HG03159 (cell line): ENCODE measurements at regions not wholly inside any gene's neighbourhood (a gene's known extent, or its start where the extent isn't known, plus 50 kb on each side); places are given as distances from the start of the nearest gene placed in this dataset.
A peak's percentile ranks its signal among the peaks of the same experiment; 100 is the strongest.

Experiments
- ATAC-seq: cut with Tn5 transposase; IDR thresholded peaks from one replicate; pipeline ENCODE4 v1.9.1; 2021; ENCODE audit warnings: mild to moderate bottlenecking, moderate library complexity; ENCODE audit not compliant: unreplicated experiment

DNA sequence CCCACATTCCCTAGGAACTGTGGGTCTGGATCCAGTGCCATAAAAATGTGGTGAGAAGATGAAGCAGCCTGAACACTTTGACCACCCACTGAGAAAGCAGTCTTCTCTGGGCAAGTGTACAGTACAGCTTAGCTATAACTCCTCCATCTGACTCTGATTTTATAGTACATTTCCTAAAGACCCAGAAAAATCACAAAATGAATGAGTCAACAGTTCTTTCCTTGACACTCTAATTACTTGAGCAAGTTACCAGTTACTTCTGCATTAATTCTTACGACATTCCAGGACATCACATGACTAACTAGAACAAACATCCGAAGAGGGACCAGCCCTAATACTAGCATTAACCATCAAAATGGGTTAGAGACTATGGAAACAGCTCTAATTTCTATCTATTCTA lies 148.1 kb upstream of the PEX5L start:
- no peak for ATAC-seq

DNA sequence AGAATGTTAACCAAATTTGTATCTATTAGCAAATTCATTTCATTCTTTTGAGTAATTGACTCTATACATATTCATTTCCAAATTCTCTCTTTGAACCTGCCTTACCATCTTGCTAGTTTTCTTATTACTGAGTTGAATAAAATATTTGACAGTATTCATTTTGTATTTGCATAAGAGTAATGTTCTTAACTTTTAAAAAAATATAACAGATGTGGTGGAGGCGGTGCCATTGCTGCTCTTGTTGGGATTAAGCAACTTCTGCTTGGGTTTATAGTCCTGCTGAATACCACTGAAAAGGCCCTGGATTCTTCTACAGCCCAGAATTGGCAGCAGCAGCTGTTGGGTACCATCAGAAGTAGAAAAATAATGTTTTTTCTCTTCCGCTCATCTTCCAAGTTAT lies 148.9 kb upstream of the PEX5L start:
- no peak for ATAC-seq

DNA sequence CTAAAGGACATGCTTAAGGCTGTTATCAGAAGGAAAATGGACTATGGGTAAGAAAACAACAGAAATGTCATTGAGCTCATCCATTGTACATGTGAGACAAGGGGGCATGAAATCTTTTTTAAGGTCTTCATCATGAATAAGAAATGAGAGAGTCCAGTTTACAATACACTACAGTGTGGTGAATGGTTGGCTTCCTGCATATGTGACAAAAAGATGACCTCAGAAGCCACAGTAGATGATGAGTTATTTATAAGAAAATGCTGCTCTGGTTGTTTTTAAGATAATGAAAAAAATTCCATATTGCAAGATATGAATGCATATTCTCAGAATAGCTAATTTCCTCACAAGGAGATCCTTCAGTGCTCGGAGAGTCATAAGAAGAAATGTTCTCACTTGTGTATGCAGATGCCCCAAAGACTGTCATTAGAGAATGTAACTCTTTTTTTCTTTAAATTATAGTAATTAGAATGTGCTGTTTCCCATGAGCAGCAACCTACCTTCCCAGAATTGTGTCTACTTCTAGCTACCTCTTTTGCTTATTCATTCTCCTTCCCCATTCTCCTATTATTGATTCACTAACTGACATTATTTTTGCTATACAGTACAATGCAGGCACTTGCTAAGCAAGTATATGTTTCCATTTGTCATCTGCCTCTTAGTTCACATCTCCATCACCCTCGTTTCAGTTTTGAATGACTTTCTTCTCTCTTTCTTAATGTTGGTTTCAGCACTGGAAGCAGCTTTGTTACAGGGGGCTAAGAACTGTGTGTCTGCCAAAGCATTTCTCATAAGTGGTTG lies 152.0 kb upstream of the PEX5L start:
- ATAC-seq = peak; percentile 74

DNA sequence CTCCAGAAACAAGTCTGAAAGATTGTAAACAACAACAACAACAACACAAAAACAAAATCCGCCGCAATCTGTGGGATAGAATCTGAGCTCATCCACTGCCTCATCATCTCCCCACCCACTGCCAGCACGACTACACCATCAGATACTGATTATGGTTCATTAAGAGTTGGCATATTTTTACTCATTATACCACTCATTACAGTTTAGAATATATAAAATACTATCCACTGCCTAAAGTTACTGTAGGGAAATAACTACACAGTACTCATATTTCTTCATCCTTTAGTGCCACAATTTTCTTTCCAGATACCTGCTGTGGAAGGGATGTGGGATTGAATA lies 152.5 kb upstream of the PEX5L start:
- peak; percentile 23 for ATAC-seq

DNA sequence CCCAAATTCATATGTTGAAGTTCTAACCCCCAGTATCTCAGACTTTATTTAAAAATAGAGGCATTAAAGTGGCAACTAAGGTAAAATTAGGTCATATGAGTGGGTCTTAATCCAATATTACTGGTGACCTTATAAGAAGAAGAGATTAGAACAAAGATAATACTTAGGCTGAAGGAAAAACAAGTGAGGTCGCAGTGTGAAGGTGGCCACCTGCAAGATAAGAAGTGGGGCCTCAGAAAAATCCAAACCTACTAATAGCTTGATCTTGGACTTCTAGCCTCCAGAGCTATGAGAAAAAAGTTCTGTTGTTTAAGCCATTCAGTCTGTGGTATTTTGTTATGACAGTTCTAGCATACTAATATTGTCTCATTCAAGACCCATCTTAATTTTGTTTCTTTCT lies 159.9 kb upstream of the PEX5L start:
- ATAC-seq = no peak

DNA sequence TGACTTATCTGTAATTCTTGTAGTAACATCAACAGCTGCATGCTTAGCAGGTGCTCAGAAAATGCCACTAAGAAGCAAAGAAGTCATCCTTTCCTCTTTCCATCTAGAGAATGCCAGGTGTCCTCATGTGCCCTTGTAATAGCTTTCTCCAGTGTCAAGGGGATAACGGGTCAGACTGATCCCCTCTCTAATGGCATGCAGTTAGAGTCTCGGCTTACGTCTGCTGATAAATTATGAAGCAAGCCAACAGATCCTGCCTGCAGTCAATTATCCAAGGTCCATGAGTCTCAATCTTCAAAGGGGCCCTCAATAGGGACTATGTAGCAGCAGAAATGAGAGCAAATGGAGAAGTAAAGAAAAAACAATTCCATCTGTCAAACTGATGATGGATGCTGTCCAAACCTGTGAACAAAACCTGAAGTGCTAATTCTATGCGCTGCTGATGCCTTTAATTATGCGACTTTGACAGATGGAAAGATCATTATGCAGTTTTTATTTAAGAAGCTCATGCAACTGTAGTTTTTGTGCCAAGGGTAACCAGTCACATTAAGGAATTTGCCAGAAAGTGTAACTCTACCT lies 162.8 kb upstream of the PEX5L start:
- ATAC-seq = no peak

DNA sequence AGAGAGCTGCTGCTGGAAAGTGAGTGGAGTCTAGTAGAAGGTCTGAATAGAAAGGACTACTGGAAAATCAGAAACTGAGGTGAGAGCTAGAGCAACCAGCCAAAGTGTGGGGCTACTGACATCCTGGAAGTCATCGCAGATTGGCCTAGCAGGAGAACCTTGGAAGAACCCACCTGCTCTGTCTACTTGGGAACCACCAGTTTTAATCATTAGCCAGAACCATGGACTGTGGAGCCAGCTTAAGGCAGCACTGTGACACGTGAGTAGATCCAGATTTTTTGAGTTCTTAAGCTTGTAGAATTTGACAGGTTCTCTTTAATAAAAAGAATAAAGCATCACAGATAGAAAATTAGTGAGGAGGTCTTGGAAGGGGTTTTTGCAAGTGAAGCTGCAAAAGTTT lies 179.1 kb upstream of the PEX5L start:
- ATAC-seq = no peak

DNA sequence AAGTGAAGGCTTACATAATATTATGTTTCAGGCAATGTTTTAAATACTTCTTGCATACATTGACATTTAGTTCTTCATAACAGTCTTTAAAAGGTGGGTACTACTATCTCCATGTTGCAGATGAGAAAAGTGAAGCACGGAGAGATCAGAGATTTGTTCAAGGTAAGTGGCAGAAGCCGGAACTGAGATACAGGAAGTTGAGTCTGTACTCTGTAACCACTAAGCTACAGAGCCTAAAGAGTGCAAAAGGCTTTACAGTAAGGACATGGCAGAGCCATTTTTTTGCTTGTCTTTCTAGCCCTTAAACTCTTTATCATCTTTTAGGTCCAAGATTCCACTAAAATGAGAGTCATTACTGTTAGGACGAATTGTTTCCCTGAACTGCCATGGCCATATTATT lies 186.5 kb upstream of the PEX5L start:
- no peak for ATAC-seq

DNA sequence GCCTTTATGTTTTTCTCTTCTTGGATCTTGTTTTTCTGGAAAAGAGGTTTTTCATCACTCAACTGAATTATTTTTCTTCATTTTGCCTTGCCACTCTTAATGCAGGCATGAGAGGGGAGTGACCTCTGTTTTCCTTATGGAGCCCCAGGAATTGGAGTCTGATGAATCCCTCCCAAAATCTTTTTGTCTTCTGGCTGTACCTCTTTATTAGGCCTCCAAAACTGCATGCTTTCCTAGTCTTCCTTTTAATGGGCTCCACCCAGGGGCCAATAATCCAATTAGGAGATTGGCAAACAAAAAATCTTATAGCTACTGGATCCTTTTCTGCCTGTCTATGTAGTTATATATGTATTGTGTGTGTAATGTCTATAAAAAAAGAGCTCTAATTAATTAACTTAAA lies 192.4 kb upstream of the PEX5L start:
- ATAC-seq = no peak

DNA sequence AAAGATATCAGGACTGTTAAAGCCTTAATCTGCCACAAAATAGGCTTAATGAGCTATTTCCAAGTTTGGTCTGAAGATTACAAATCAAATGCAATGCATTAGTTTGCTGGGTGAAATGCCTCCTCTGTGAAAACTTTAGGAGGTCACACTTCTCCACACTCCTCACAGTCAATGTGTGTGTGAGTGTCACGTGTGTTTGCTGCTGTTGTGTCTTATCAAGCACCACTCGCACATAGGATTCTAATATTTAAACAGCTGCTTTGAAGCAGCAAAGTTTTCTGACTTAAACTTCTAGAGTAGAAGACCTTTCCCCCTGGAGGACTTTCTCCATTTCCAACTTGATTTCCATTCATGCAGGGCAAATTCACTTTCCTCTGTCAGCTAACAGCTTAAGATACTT lies 203.2 kb upstream of the PEX5L start:
- ATAC-seq = no peak

DNA sequence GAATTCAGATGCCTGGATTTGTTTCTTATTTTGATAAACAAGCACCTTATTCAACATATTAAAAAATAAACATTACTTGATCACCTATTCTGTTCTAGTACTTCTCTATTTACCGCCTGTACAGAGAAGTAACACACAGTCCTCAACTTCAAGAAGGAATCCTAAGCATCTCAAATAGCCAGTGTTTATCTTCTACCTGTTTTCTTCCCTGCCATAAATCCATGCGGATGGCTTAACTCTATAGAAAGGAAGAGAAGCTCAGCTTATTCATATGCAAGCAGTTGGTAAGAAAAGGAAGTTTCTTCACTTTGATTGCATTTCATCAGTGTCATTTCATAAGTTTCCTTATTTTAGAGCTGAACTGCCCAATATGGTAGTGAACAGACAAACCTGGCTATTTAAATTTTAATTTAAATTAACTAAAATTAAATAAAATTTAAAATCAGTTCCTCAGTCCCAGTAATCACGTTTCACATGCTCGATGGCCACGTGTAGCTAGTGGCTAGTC lies 210.0 kb upstream of the PEX5L start:
- ATAC-seq = no peak

DNA sequence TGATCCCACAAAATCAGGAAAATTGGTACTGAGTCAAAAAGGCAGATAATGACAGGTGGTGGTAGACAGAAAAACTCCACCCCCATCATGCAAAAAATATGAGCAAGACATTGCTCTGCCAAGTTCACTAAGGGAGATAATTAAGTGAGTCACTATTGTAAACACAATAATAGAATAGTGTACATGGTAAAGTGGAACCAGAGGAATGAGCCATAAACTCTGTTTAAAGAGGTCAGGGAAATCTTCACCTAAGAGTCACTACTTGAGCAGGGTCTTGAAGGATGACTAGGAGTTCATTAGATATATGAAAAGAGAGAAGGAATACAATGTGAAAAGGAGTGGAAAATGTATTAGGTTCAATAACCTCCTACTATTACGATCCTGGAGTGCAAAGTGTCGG lies 213.4 kb upstream of the PEX5L start:
- ATAC-seq = no peak

DNA sequence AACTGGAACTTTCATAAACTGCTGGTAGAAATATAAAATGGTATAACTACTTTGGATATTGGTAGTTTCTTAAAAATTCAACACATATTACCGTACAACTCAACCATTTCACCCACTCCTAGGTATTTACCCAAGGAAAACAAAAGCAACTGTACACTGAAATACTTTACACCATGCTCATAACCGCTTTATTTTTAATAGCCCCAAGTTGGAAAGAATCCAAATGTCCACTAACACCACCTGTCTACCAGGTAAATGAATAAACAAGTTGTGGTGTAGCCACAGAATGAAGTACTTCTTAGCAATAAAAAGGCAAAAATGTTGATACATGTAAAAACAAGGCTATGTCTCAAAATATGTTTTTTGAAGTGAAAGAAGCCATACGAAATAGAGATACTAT lies 215.9 kb upstream of the PEX5L start:
- ATAC-seq = no peak

DNA sequence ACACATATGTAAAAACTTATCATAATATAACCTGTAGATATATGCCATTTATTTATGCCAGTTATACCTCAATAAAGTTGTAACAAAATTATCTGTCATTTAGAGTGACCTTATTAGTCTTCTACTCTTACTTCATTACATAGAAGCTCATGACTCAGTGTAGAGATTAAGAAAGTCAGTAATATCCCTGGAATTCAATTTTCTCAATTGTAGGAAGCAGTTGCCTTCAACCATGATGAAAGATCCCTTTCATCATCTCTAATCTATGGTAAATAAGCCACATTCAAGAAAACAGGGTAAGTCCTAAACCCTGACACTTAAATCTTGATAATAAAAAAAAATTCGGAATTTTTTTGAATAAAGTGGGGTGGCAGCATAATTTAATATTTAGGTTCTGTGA lies 216.5 kb upstream of the PEX5L start:
- ATAC-seq = no peak

DNA sequence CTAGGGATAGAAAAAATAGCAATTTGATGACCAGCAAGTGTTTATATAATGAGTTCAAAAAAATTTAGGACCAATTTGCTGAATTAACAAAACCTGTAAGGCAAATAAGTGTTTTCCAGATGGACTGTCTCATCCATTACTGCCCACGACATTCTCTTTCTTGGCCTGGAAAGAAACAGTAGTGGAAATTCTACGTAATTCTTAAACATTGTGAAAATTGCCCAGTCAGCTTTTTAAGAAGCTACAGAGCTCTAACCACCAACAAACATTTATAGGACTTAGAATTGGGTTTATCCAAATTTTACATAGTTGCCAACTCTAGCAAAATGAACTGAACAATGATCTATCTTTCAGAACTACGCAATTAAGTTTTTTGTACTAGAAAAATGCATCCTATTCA lies 227.7 kb upstream of the PEX5L start:
- no peak for ATAC-seq

DNA sequence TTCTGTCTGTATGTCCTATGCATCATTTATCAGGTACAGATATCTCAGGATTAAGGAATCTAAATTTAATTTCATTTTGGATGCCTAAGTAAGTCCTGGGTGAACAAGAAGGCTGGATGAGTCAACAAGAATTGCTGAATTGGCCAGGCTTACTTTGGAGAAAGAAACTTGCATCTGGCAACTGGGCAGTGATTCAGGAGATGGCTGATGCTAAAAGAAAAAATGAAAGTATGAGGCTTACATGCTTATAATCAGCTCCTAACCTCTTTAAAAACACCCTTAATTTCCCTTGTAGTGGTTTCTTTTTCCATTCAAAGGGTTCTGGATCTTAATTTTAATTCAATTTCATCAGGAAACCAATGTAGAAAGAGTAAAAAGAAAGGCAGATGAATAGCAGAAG lies 228.8 kb upstream of the PEX5L start:
- ATAC-seq = no peak

DNA sequence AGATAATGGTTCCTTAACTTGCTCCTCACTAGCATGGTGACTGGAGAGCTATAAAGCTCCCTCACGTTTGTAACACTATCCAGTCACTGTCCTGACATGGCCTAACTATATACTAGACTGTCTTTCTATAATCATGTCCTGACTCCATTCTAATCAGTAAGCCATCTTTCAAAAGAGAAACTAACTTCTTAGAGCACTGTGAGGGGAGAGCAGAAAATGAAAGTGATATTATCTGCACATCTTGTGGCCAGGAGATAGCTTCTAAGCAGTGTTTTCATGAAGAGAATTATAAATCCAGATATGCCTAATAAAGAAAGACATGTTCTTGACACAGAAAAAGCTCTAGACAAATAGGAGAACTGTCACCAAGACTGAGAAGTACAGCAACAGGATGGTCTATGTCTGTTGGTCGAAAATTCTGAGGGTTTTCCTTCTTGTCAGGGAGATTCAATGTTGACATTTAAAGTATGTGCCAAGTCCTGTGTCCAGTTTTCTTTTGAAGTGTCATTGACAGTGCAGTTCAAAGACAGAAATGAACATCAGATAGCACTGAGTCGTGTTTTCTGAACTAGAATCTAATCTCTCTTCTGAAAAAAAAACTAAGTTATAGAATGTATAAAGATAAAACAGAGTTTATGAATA lies 230.6 kb upstream of the PEX5L start:
- peak; percentile 99 for ATAC-seq

DNA sequence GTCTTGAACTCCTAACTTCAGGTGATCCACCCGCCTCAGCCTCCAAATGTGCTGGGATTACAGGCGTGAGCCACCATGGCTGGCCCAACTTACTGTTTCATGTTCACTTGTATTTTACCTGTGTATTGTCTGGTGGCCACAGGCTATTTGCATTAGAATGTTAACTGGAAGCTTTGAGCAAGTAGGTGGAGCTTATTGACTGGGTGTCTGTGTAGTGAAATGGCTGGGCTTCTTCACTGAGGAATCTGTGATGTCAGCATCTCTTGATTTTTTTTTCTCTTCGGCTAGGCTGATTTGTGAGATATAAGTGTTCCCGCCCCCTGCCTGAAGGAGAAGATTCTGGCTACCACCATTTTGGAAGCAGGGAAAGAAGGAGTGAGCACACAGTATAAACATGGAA lies 237.8 kb upstream of the PEX5L start:
- ATAC-seq = no peak

DNA sequence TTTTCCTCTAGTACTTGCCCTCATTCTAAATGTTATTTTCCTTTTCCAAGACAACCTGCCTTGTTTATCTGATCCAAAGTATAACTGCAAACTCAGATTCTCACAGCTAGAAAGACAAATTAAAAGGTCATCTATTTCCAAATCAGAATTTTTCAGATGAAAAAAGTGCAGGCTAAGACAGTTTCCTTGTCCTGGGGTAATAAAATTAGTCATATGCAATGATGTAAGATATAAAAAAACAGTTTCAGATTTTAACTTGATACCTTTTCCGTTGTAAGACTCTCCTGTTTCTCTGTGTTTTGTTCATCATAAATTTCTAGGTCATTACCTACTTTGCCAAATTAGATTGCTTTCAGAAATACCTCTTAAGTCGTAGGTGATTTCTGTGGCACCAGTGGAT lies 238.4 kb upstream of the PEX5L start:
- no peak for ATAC-seq

DNA sequence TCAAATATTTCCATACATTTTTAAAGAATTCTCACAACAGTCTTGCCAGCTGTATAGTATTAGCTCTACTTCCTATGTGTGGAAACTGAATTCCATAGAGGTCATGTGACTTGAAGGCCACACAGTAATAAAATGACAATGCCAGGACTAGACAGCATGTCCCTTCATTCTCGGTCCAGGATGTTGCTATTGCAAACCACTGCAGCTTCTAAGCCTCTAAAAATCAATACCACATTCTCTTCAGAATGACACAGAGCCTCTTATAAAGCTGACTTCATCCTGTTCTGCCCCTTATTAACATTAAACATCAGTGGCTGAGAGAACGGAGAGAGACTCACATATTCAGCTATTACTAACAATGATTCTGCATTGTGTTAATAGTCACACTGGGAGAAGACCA lies 240.3 kb upstream of the PEX5L start:
- ATAC-seq = no peak

DNA sequence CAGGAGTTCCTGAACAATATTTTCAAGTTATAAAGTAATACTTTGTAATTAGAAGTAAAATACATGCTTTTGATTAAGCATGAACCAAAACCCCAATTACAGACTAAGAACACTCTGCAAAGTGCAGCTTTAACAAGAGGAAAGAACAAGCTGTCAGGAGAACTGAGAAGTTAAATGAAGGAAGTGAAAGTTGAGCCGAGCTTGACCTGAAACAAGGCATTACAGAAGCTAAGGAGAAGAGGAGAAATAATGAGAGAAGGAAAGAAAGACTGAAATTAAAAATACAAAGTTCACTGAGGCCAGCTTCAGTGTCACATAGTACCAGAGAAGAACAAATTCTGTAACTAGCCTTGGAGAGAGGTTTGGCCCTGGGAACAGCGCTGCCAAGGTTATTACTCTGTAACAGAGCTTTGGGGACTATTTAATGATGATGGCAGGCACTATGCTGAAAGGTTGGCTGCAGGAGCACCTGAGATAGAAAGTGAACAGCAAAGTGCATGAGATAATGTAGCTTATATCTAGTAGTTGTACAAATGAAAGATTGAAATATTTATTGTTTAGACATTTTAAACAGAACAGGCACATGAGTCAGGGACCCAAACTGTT lies 241.9 kb upstream of the PEX5L start:
- peak; percentile 96 for ATAC-seq

DNA sequence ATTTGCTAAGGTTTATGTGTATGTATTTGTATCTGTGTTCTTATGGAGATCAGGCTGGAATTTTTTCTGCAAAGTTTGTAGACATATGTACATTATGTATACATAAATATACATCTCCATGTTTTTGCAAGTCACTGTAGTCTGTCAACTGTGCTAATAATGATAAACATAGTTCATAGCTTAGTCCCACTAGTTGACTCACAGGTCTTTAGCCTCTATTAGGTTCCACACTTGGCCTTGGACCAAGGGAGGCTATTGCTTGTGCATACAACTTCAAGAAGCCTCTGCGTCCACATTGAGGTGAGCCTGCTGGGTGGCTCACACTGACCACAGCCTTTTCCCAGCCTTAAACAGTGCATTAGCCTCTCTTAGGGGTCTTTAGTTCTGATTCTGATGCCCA lies 243.8 kb upstream of the PEX5L start:
- no peak for ATAC-seq
